ENCODE measurements at regions not wholly inside any gene's neighbourhood (a gene's known extent, or its start where the extent isn't known, plus 50 kb on each side); places are given as distances from the start of the nearest gene placed in this dataset.

DNA sequence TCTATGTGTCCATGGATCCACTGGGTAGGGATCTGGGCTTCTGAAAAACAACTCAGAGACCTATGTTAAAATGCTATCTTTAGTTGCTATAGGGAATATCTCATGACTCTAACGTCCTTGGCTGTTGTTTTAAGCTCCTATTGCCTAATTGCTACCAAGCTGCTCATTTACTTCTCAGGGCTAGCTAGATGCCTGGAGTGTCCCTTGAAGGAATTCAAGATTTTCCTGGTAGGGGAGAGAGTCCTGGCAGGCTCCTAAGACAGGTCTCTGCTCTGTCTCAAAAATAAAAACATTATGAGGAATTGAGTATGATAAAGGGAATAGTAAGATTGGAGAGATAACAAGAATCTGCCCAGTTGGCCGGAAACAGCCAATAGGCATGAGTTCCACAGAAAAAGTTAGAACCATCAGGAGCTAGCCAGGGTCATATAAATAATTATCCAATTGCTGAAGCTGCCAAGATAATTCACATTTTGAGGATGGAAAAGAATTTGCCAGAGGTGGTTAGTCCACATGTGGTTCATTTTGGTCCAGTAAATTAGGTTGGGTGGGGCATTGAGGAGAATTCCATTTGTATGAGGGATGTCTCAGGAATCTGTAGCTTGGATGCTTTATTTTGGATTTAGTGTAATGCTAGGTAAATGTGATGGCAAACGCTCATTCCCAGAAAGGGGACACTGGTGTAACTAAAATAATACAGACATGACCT lies 362.7 kb upstream of the VSTM2A start:
- in situ Hi-C loops (cut with MboI; ENCODE audit: low sequenced_read_pairs) (no loop called here), intact Hi-C loops (cut with micrococcal nuclease) (no loop called here), dilution Hi-C loops (cut with HindIII; ENCODE audit: low sequenced_read_pairs, unreplicated experiment) (no loop called here)
- H4K20me1 ChIP-seq (ENCODE audit: insufficient read depth, low read length) = no peaks in the 10 kb centered on the region
- no peaks in the 10 kb centered on the region for H3K36me3 ChIP-seq (ENCODE audit: control insufficient read depth, insufficient read depth, low read length)
- ATAC-seq (ENCODE audit: low read depth) (no peak), DNase-seq (no peak)
- no peaks in the 10 kb centered on the region for H3K9me1 ChIP-seq (ENCODE audit: insufficient read depth, low read length)
- H3K79me1 ChIP-seq (ENCODE audit: low read depth in 1 of 2, low read length in 2 of 2) = no peaks in the 10 kb centered on the region
- H3K9me3 ChIP-seq (ENCODE audit: control insufficient read depth, insufficient read depth, low read length) = peaks cover 17% of the 10 kb centered on the region
- no peak overlapping the region for H3K4me2 ChIP-seq (ENCODE audit: low read depth, low read length)
- H3K27me3 ChIP-seq (ENCODE audit: control insufficient read depth, insufficient read depth, low read length) = no peaks in the 10 kb centered on the region
- H2AK5ac ChIP-seq (ENCODE audit: low read depth, low read length) = no peak overlapping the region
- H3K9ac ChIP-seq (ENCODE audit: low read depth, low read length) = no peak overlapping the region
- no peak overlapping the region for H3K14ac ChIP-seq (replicated peaks; ENCODE audit: low read depth, low read length)
- H3K4ac ChIP-seq (ENCODE audit: low read depth, low read length) = no peak overlapping the region
- H2BK20ac ChIP-seq (ENCODE audit: low read depth, low read length) = no peak overlapping the region
- H3K23ac ChIP-seq (ENCODE audit: low read depth, low read length) = no peak overlapping the region
- H2AK9ac ChIP-seq (replicated peaks; ENCODE audit: low read depth, low read length, poor library complexity) = no peak overlapping the region
- WGBS, 2 experiments (ENCODE audit: extremely low coverage in 2 of 2, insufficient read length in 1 of 2) = 0% methylated on average over 1 of the region's 3 CpGs; no CpG with 5 or more reads in 1 of the 2 experiments
- ChIA-PET POLR2A (ENCODE audit: unreplicated experiment) (no interaction called here), CTCF (no interaction called here)
- TF ChIP-seq FOS (IDR thresholded peaks at IDR 0.05; ENCODE audit: low read depth, low read length) = no peak
- no peak for TF ChIP-seq NFE2L2 (IDR thresholded peaks at IDR 0.05; ENCODE audit: low read depth, low read length)
- TF ChIP-seq POLR2A (IDR thresholded peaks at IDR 0.05; ENCODE audit: low read depth, low read length) = no peak
- no peak for TF ChIP-seq SMC3 (IDR thresholded peaks at IDR 0.05; ENCODE audit: low read depth, low read length)
- TF ChIP-seq, protein P1, sequence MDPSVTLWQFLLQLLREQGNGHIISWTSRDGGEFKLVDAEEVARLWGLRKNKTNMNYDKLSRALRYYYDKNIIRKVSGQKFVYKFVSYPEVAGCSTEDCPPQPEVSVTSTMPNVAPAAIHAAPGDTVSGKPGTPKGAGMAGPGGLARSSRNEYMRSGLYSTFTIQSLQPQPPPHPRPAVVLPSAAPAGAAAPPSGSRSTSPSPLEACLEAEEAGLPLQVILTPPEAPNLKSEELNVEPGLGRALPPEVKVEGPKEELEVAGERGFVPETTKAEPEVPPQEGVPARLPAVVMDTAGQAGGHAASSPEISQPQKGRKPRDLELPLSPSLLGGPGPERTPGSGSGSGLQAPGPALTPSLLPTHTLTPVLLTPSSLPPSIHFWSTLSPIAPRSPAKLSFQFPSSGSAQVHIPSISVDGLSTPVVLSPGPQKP (IDR thresholded peaks at IDR 0.05; ENCODE audit: borderline replicate concordance, low read depth, low read length) = no peak
- TF ChIP-seq, protein P2, sequence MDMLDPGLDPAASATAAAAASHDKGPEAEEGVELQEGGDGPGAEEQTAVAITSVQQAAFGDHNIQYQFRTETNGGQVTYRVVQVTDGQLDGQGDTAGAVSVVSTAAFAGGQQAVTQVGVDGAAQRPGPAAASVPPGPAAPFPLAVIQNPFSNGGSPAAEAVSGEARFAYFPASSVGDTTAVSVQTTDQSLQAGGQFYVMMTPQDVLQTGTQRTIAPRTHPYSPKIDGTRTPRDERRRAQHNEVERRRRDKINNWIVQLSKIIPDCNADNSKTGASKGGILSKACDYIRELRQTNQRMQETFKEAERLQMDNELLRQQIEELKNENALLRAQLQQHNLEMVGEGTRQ (IDR thresholded peaks at IDR 0.05; ENCODE audit: low read depth, low read length) = no peak
- no peak for TF ChIP-seq MAZ (IDR thresholded peaks at IDR 0.05; ENCODE audit: borderline replicate concordance, low read depth, low read length)
- TF ChIP-seq, protein P3, sequence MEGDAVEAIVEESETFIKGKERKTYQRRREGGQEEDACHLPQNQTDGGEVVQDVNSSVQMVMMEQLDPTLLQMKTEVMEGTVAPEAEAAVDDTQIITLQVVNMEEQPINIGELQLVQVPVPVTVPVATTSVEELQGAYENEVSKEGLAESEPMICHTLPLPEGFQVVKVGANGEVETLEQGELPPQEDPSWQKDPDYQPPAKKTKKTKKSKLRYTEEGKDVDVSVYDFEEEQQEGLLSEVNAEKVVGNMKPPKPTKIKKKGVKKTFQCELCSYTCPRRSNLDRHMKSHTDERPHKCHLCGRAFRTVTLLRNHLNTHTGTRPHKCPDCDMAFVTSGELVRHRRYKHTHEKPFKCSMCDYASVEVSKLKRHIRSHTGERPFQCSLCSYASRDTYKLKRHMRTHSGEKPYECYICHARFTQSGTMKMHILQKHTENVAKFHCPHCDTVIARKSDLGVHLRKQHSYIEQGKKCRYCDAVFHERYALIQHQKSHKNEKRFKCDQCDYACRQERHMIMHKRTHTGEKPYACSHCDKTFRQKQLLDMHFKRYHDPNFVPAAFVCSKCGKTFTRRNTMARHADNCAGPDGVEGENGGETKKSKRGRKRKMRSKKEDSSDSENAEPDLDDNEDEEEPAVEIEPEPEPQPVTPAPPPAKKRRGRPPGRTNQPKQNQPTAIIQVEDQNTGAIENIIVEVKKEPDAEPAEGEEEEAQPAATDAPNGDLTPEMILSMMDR (conservative IDR thresholded peaks at IDR 0.05; ENCODE audit: low read depth, low read length) = no peak
- no peak for TF ChIP-seq MAFK (IDR thresholded peaks at IDR 0.05; ENCODE audit: low read depth, low read length)
- TF ChIP-seq RFX5 (IDR thresholded peaks at IDR 0.05; ENCODE audit: low read depth, low read length) = no peak
- H2AFZ ChIP-seq (replicated peaks; ENCODE audit: low read length, poor library complexity) = no peak overlapping the region
- no peak overlapping the region for H3K4me3 ChIP-seq (ENCODE audit: insufficient read depth, low read depth, low read length)
- H3K27ac ChIP-seq (ENCODE audit: insufficient read depth, low read length) = no peak overlapping the region
- no peak overlapping the region for H2BK120ac ChIP-seq (ENCODE audit: low read depth, low read length)
- H3K56ac ChIP-seq (ENCODE audit: extremely low read depth, insufficient read depth, low read length) = no peak overlapping the region
- H2BK15ac ChIP-seq (ENCODE audit: low read depth, low read length) = no peak overlapping the region
- no peak overlapping the region for H4K8ac ChIP-seq (ENCODE audit: low read depth in 2 of 2, low read length in 2 of 2)
- no peak overlapping the region for H4K5ac ChIP-seq (ENCODE audit: low read depth, low read length)
- H3K18ac ChIP-seq (ENCODE audit: low read depth, low read length) = no peak overlapping the region
- no peaks in the 10 kb centered on the region for H3K4me1 ChIP-seq (ENCODE audit: control insufficient read depth, insufficient read depth, low read length)
- BruUV-seq (replicated peaks) = no TSS peak
- no peak overlapping the region for H4K91ac ChIP-seq (ENCODE audit: insufficient read depth, low read depth, low read length)
- no peak overlapping the region for H2BK5ac ChIP-seq (ENCODE audit: low read depth, low read length, poor library complexity, severe bottlenecking)
